ENCODE measurements at regions not wholly inside any gene's neighbourhood (a gene's known extent, or its start where the extent isn't known, plus 50 kb on each side); places are given as distances from the start of the nearest gene placed in this dataset.

DNA sequence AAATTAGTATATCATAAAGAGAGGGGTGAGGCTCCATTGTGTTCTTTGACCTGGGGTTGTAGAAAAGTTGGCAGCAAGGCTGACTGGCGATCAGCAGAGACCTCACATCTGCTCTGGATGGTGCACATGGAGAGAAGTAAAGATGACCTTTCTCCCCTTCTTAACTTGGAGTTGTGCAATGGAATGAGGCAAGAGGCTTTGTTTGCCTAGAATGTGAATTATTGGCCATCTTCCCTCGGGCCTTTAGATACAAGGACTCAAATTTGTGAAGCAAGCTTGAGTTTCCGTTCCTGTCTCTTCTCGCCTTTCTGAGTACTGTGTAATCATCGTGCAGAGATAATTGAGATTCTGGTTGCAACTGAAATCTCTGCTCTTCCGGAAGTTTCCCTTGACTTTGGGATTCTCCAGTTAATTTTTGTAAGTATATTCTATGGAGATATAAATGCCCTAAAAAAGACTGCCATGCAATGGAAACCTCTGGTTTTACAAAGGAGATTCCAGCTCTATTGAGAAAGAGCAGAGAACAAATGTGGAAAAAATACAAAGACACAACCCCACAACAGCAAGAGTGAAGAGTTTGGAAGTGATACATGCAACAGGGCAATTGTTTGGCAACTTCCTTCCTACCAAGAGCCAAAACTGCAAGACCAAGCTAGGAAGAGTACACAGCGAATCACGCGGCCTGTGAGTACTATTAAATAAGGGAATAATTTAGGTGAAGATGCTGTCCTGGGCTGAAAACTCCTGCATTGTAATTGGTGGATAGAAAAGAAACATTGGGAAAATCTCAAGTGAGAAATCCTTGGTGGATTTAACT, 542.3 kb upstream of the NRP1 start:
- H4K8ac ChIP-seq (replicated peaks; ENCODE audit: insufficient read length, low read depth, low read length), result no peak overlapping the region
- no peak for DNase-seq
- no peak overlapping the region for H2BK120ac ChIP-seq (ENCODE audit: low read depth, low read length, poor library complexity, severe bottlenecking)
- H3K9ac ChIP-seq (ENCODE audit: extremely low read depth, insufficient read length, low read length), result no peak overlapping the region
- Mint-ChIP-seq H3K27ac (no peak overlapping the region), H3K9me3 (no peaks in the 10 kb centered on the region; a peak in 1 of 5 replicates), H3K36me3 (ENCODE audit: insufficient read depth in 1 of 3, low read depth in 3 of 3) (no peaks in the 10 kb centered on the region), H3K4me1 (peaks cover 4 to 6% of the 10 kb centered on the region in 2 experiments; a peak in 3 of 4 replicates), H3K27me3 (ENCODE audit: low read depth) (no peaks in the 10 kb centered on the region), H3K4me3 (no peak overlapping the region)
- H2AK5ac ChIP-seq (ENCODE audit: insufficient read length, low read length), result no peak overlapping the region
- no peak overlapping the region for H4K5ac ChIP-seq (ENCODE audit: insufficient read length, low read depth, low read length)
- no CpG with 5 or more reads among the region's 9 CpGs for WGBS (ENCODE audit: extremely low coverage, insufficient read length, low lambda C conversion rate)
- no peak overlapping the region for H4K91ac ChIP-seq (ENCODE audit: insufficient read length, low read depth, low read length)
- H3K23me2 ChIP-seq (ENCODE audit: insufficient read length, low read depth, low read length, poor library complexity, severe bottlenecking), result no peaks in the 10 kb centered on the region
- H3K18ac ChIP-seq (ENCODE audit: insufficient read length, low read depth, low read length), result no peak overlapping the region
- no peak overlapping the region for H2BK20ac ChIP-seq (ENCODE audit: low read depth, low read length, poor library complexity, severe bottlenecking)
- H2BK15ac ChIP-seq (ENCODE audit: low read depth, low read length), result no peak overlapping the region
- no peaks in the 10 kb centered on the region for H3K79me2 ChIP-seq (ENCODE audit: insufficient read depth, low read length)
- H3K23ac ChIP-seq (ENCODE audit: insufficient read length, low read depth, low read length), result no peak overlapping the region
- H3K14ac ChIP-seq (ENCODE audit: insufficient read depth, low read length), result no peak overlapping the region
- H3K27me3 ChIP-seq (ENCODE audit: insufficient read depth, low read length), result no peaks in the 10 kb centered on the region
- no peak overlapping the region for H2AFZ ChIP-seq (ENCODE audit: low read length)
- TF ChIP-seq, protein P1, sequence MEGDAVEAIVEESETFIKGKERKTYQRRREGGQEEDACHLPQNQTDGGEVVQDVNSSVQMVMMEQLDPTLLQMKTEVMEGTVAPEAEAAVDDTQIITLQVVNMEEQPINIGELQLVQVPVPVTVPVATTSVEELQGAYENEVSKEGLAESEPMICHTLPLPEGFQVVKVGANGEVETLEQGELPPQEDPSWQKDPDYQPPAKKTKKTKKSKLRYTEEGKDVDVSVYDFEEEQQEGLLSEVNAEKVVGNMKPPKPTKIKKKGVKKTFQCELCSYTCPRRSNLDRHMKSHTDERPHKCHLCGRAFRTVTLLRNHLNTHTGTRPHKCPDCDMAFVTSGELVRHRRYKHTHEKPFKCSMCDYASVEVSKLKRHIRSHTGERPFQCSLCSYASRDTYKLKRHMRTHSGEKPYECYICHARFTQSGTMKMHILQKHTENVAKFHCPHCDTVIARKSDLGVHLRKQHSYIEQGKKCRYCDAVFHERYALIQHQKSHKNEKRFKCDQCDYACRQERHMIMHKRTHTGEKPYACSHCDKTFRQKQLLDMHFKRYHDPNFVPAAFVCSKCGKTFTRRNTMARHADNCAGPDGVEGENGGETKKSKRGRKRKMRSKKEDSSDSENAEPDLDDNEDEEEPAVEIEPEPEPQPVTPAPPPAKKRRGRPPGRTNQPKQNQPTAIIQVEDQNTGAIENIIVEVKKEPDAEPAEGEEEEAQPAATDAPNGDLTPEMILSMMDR (conservative IDR thresholded peaks at IDR 0.05), result no peak
- H2BK12ac ChIP-seq (ENCODE audit: insufficient read length, low read depth, low read length), result no peak overlapping the region
- no peak overlapping the region for H3K56ac ChIP-seq (ENCODE audit: insufficient read length, low read depth, low read length)
- H3K4me2 ChIP-seq (ENCODE audit: insufficient read depth, insufficient read length, low read length), result no peak overlapping the region
- no peaks in the 10 kb centered on the region for H3K9me3 ChIP-seq (ENCODE audit: control insufficient read depth, low read depth, low read length)
- no peaks in the 10 kb centered on the region for H4K20me1 ChIP-seq (ENCODE audit: control insufficient read depth, insufficient read depth, insufficient read length)
- no peak overlapping the region for H3K27ac ChIP-seq (ENCODE audit: insufficient read length, low read depth, low read length)
- no peak overlapping the region for H2BK5ac ChIP-seq (ENCODE audit: insufficient read length, low read length)
- H3K79me1 ChIP-seq (ENCODE audit: insufficient read depth, low read depth, low read length, poor library complexity, severe bottlenecking), result no peaks in the 10 kb centered on the region
- no peak overlapping the region for H3K4ac ChIP-seq (ENCODE audit: low read depth, low read length)
- no peak overlapping the region for H3T11ph ChIP-seq (ENCODE audit: low read length)
- H3K4me1 ChIP-seq (ENCODE audit: insufficient read depth, low read length), result no peaks in the 10 kb centered on the region

All from H9 (cell line).